SU-DHL-6 (cell line): ENCODE measurements at regions not wholly inside any gene's neighbourhood (a gene's known extent, or its start where the extent isn't known, plus 50 kb on each side); places are given as distances from the start of the nearest gene placed in this dataset.

Source experiments
- H2AFZ ChIP-seq: fragments of 200-600 bp; sonication (generic); 2 replicates; pipeline ENCODE4 v1.6.1; 2014; ENCODE audit warnings: low read depth, mild to moderate bottlenecking, moderate library complexity, mixed read lengths, antibody characterized with exemption, low read length; ENCODE audit not compliant: severe bottlenecking
- H3F3A ChIP-seq: fragments of 200-600 bp; shearing (Covaris generic); 2 replicates; pipeline ENCODE4 v1.6.0; 2016; ENCODE audit warnings: antibody characterized with exemption, mild to moderate bottlenecking; ENCODE audit not compliant: insufficient read depth
- H3K27ac ChIP-seq: fragments of 200-600 bp; sonication (generic); 2 replicates; pipeline ENCODE4 v1.5.1; 2016; ENCODE audit warnings: low read depth, mild to moderate bottlenecking, low read length, moderate library complexity, mixed read lengths
- H3K27me3 ChIP-seq: fragments of 200-600 bp; sonication (generic), shearing (Covaris generic); 2 replicates; pipeline ENCODE4 v1.6.0; 2014; ENCODE audit warnings: mild to moderate bottlenecking, low read length
- H3K36me3 ChIP-seq: fragments of 200-600 bp; sonication (generic); 2 replicates; pipeline ENCODE4 v1.6.1; 2014; ENCODE audit warnings: mild to moderate bottlenecking, low read length, mixed read lengths
- H3K4me2 ChIP-seq: fragments of 300-600, 200-600 bp; shearing (Covaris generic), sonication (generic); 2 replicates; pipeline ENCODE4 v1.6.0; 2014; ENCODE audit warnings: low read length, low read depth, mild to moderate bottlenecking; ENCODE audit not compliant: poor library complexity, severe bottlenecking
- H3K4me3 ChIP-seq: fragments of 200-600 bp; sonication (generic); 2 replicates; pipeline ENCODE4 v1.5.1; 2014; ENCODE audit warnings: antibody characterized with exemption, low read length, mild to moderate bottlenecking, mixed read lengths; ENCODE audit not compliant: insufficient read depth, poor library complexity, severe bottlenecking
- H3K79me2 ChIP-seq: fragments of 200-600 bp; sonication (generic); 2 replicates; pipeline ENCODE4 v1.6.1; 2014; ENCODE audit warnings: mild to moderate bottlenecking, low read length, moderate library complexity; ENCODE audit not compliant: insufficient read depth
- H3K9ac ChIP-seq: fragments of 200-600 bp; sonication (generic); 2 replicates; pipeline ENCODE4 v1.7.0; 2014; ENCODE audit warnings: mild to moderate bottlenecking, low read length
- H3K9me2 ChIP-seq: fragments of 200-600 bp; sonication (generic); replicated peaks from 2 replicates; pipeline ENCODE4 v1.6.1; 2014; ENCODE audit warnings: low read length; ENCODE audit not compliant: insufficient read depth
- H3K9me3 ChIP-seq: fragments of 200-600 bp; sonication (generic); 2 replicates; pipeline ENCODE4 v1.6.1; 2014; ENCODE audit warnings: low read length, mixed read lengths; ENCODE audit not compliant: insufficient read depth
- H4K20me1 ChIP-seq: fragments of 200-600 bp; sonication (generic); 2 replicates; pipeline ENCODE4 v1.6.1; 2014; ENCODE audit warnings: low read depth, mild to moderate bottlenecking, antibody characterized with exemption, low read length, moderate library complexity, mixed read lengths
- CTCF ChIP-seq: fragments of 200-600 bp; sonication (generic); IDR thresholded peaks from one replicate; pipeline ENCODE4 v1.5.1; 2017; ENCODE audit warnings: antibody characterized with exemption, mild to moderate bottlenecking, low read length, moderate library complexity; ENCODE audit not compliant: insufficient read depth, poor library complexity, severe bottlenecking
- EZH2phosphoT487 ChIP-seq: fragments of 200-600 bp; sonication (generic), shearing (Covaris generic); conservative IDR thresholded peaks from 2 replicates; pipeline ENCODE4 v1.6.1; 2018; ENCODE audit warnings: mild to moderate bottlenecking, antibody characterized with exemption, low read length, moderate library complexity, mixed read lengths

GRCh38 chr15:26126070-26126469 is 262.9 kb upstream of the ATP10A start:
- TF ChIP-seq CTCF (no peak), EZH2phosphoT487 (no peak)
- no peak overlapping the region for H3K4me2 ChIP-seq
- no peaks in the 10 kb centered on the region for H3K9me3 ChIP-seq
- no peaks in the 10 kb centered on the region for H3K36me3 ChIP-seq
- H3F3A ChIP-seq, result no peaks in the 10 kb centered on the region
- H4K20me1 ChIP-seq, result no peaks in the 10 kb centered on the region
- H3K9me2 ChIP-seq, result no peaks in the 10 kb centered on the region
- no peak overlapping the region for H2AFZ ChIP-seq
- H3K4me3 ChIP-seq, result no peak overlapping the region
- H3K79me2 ChIP-seq, result no peaks in the 10 kb centered on the region
- no peaks in the 10 kb centered on the region for H3K27me3 ChIP-seq
- no peak overlapping the region for H3K9ac ChIP-seq
- H3K27ac ChIP-seq, result no peak overlapping the region

GRCh38 chr15:26125664-26126063 is 262.5 kb upstream of the ATP10A start:
- Histone ChIP-seq H3K9me3 (no peaks in the 10 kb centered on the region), H4K20me1 (no peaks in the 10 kb centered on the region), H3K4me3 (no peak overlapping the region), H3K79me2 (no peaks in the 10 kb centered on the region), H3F3A (no peaks in the 10 kb centered on the region), H3K27ac (no peak overlapping the region), H2AFZ (no peak overlapping the region), H3K9ac (no peak overlapping the region), H3K27me3 (no peaks in the 10 kb centered on the region), H3K9me2 (no peaks in the 10 kb centered on the region), H3K4me2 (no peak overlapping the region), H3K36me3 (no peaks in the 10 kb centered on the region)
- TF ChIP-seq CTCF (no peak), EZH2phosphoT487 (no peak)

- Histone ChIP-seq H4K20me1 (no peaks in the 10 kb centered on the region), H3K36me3 (no peaks in the 10 kb centered on the region), H3K27me3 (no peaks in the 10 kb centered on the region), H3K9me2 (no peaks in the 10 kb centered on the region), H2AFZ (no peak overlapping the region), H3K79me2 (no peaks in the 10 kb centered on the region), H3K9ac (no peak overlapping the region), H3K27ac (no peak overlapping the region), H3F3A (no peaks in the 10 kb centered on the region), H3K4me2 (no peak overlapping the region), H3K9me3 (no peaks in the 10 kb centered on the region), H3K4me3 (no peak overlapping the region)
- no peak for TF ChIP-seq EZH2phosphoT487
- TF ChIP-seq CTCF, result no peak
Measured at GRCh38 chr15:26119322-26119721, 256.2 kb upstream of the ATP10A start.
